Activated CD8-positive, alpha-beta memory T cell treated with anti-CD3 and anti-CD28 coated beads, Interleukin-2, amount 50 U/mL, for 24 hours (primary cell): ENCODE measurements at regions not wholly inside any gene's neighbourhood (a gene's known extent, or its start where the extent isn't known, plus 50 kb on each side); places are given as distances from the start of the nearest gene placed in this dataset.
"Not testable (repeated sequence)": the region's sequence is repeated elsewhere in the genome, so short reads cannot be mapped to it uniquely, and the experiment has no call there.

Experiments
- DNase-seq: peaks from one replicate; pipeline ENCODE4 v3.0.0-alpha.2; 2020; ENCODE audit errors: extremely low read depth

DNA sequence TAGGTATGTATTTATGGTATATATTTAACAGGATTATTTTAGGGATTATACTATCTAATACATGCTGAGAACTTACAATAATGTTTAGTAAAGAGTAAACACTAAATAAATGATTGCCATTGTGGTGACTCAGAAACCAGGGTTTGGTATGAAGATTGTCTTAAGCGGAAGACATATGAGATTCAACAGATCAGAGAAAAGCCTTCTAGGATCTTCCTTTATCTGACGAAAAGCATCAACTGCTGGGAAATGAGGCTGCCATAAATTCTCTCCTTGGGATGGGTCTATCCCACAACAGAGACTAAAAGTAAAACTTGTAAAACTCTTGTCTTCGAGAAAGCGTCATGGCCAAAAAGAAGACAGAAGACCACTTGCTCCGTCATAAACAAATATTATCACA lies 1352.2 kb upstream of the EPHA6 start:
- no peak for DNase-seq

DNA sequence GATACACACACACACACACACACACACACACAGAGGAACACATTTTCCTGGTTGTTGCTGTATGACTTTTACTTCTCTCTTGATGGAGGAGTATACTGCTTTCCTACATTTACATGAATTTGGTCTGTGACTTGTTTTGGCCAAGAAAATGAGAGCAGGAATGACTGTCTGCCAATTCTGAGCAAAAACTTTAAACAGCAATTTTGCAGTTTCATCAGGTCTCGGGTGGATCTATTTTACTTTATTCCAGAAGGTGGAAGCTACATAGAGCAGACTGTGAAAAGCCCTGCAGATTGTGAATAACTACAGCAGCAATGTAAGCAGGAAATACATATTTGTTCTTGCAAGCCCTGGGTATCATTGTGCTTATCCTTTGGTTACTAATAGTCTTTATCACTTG lies 1350.0 kb upstream of the EPHA6 start:
- DNase-seq = no peak

DNA sequence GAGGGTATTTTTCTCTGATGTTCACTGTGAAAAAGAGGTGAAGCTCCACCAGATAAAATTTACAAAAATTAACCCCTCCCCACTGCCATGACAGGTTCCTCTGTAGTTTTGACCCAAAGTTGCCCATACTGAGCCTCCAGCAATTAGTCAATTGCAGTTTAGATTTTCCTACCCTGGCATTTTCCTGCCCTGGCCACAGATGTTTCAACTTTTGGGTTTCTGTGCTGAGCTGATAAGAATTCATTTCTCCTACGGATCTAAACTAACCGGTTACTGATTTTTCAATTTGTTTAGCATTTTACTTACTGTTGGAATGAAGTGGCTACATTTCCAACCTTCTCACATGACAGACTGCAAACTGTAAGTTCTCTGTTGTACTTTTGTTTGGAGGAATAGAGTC lies 1346.1 kb upstream of the EPHA6 start:
- no peak for DNase-seq

DNA sequence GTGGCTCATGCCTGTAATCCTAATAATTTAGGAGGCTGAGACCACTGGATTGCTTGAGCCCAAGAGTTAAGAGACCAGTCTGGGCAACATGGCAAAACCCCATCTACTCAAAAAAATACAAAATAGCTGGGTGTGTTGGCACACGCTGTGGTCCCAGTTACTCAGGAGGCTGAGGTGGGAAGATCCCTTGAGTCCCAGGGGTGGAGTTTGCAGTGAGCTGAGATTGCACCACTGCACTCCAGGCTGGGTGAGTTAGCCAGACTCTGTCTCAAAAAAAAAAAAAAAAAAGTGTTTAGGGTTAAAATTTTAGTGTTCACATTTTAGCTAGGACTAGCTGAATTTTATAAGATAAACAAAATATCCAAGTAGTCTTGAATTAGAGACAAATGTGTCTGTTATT lies 1340.1 kb upstream of the EPHA6 start:
- DNase-seq = no peak

DNA sequence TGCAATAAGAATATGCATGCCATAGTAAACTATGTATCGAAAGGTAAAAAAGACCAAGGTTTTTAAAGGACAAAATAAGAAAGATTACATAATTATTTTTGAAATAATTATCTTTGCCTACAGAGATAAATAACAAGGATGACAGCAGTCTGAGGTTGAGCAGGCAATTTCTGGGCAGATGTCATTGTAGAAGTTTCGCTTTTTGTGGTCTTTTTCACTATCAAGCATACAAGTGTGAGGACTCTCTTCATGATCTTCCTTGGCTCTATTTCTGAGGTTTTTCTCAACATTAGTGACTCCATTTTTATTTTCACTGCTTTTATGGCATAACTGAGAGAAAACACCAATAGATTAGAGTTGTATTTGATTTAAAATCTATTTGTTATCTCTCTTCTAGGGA lies 1337.9 kb upstream of the EPHA6 start:
- DNase-seq = no peak

DNA sequence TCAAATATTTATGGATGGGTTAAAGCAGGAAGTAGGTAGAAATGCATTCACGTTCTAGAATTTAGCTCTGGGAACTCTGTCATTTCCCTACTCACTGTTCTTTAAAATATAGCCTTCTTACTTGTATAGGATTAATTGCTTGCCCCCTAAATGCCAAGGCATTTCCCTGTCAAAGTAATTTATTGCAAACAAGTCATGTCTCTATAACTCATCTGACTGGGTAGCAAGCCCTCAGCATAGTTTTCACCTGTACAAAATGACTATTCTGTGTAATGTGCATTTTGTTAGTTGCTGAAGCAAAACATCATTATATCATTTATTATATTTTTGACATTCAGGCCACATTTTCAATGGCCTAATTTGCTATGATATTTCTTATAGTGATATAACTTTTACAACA lies 1308.2 kb upstream of the EPHA6 start:
- DNase-seq = no peak

DNA sequence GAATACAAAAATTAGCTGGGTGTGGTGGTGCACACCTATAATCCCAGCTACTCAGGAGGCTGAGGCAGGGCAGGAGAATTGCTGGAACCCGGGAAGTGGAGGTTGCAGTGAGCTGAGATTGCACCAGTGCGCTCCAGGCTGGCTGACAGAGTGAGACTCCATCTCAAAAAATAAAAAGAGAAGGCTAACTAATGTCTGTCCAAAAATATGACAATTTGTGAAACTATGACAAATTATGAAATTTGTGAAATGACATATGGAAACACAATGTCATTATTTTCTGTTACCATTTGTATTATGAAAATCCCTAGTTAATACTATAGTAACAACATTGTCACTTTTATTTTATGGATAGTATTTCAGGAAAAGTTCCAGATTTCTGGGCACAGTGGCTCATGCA lies 1306.3 kb upstream of the EPHA6 start:
- no peak for DNase-seq

DNA sequence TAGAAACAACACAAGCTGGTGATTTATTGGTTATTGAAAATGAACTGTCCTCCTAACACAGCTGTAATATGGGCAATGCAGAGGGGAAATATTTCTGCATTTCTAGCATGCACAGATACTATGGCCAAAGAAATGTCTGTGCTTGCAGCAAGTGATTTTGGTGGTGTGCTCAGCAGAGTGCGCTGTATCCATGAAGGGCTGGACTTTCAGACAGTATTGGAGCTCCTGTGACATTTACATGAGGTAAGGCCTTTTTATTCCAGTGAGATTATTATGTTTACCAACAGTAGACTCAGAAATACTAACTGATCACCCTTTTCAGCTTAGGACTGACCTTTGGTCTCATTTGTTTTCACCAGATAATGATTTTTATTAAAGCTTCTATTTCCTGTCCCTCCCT lies 1302.6 kb upstream of the EPHA6 start:
- DNase-seq = no peak

DNA sequence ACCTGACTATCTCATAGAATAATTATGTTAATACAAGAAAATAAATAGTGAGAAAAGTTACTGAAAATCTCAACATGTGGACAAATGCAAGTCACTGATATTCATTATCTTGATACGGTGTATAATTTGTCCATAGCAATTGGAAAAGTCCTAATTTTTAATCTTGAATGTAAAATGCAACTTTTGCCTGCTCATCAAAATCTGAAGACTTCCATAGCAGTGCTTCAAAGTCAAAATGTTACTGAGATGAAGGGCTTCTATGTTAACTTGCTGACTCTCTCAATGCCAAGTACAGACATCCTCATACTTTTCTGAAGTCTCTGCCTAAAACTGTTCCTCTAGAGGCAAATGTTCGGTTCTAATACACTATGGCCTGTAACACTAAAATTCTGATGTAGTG lies 1300.1 kb upstream of the EPHA6 start:
- DNase-seq = no peak

DNA sequence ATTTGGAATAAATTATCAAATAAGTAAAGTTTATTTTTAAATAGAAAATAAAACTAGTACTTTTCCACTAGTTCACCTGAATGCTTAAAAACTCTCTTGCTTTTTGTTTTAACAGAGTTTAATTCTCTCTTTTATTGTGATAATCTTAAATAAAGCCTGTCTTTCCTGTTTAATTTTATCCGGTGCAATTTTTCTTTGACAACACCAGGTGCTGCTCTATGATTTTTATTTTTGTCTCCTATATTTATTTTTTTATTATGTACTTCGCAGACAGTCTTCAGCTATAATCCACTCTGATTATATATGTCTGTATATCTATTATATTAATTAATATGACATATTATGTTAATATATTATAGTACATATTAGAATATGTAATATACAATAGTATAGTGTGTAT lies 1293.0 kb upstream of the EPHA6 start:
- no peak for DNase-seq

DNA sequence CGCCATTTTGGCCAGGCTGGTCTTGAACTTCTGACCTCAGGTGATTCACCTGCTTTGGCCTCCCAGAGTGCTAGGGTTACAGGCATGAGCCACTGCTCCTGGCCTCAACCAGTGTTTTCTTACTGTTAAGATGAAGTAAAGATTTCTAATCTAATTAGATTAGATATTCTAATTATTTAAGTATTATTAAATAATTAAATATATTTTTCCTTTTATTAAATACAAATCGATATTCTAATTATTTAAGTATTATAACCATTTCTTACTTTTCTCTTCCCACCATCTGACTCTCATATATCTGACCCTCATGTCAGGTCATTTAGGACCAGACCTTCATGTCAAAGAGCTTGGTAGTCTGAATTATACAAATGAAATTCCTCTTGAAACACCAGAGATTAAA lies 1291.9 kb upstream of the EPHA6 start:
- no peak for DNase-seq

DNA sequence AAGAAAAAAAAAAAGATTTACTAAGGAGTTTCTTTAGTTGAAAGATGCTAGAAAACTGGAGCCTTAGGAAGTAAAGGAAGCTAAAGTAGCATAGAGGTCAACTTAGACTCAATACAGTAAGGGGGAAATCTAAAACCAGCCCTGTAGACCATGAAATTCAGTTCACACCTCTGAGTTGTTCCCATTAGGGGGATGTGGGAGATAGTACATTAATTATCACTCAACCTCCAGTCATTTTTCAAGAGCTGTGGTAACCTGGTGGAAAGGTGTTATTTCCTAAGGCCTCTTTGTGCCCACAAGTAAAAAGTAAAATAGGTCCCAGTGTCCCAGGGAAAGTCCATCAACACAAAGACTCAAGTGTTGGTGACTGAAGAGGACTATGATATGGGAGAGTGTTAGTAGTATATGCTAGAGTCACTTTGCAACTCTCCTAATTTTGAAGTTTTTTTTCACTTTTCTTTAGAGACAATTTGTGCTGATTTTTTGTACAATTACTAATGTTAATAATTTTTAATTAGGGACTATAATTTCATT lies 1274.4 kb upstream of the EPHA6 start:
- no peak for DNase-seq

DNA sequence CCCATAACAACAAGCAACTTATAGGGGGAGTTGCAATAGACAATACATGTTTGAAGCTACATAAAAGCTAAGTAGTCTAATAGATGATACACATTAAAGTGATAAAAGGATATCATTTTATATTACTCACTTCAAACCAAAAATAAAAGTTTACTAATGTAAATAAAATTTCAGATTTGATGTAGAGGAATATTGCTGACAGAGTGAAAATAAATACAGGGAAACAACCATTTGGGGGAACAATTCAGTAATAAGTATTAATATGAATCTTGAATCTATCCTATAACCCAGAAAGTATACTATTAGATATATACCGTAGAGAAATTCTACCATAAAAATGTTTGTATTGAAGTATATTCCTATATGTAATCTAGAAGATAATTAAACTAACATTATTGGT lies 1248.9 kb upstream of the EPHA6 start:
- DNase-seq = no peak

DNA sequence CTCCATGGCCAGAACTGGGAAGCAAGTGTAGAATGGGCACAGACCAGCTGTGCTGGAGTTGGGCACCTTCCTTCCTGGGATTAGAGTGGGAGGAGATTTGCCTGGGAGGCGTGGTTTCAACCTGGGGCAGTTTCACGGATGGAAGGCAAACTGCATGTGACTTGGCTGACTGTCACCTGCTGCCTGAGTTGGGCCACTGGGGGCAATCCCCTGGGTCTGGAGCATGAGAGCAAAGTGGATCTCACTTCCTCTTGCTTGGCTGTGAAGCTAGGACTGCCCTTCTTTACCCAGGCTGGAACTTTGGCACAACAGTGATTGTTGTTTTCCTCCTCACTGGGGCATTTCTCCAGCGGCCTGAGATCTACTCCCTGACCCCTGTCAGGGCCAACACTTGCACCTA lies 1247.0 kb upstream of the EPHA6 start:
- no peak for DNase-seq

DNA sequence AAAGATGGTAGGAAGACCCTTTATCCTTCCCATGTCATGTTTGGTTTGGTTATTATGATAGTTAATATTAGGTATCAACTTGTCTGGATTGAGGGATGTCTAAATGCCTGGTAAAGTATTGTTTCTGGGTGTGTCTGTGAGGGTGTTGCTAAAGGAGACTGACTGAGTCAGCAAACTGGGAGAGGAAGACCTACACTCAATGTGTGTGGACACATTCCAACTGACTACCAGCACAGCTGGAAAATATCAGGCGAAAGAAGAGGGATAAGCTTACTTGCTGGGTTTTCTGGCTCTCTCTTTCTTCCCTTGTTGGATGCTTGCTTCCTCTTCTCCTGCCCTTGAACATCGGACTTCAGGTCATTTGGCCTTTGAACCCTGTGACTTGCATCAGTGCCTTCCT lies 1227.6 kb upstream of the EPHA6 start:
- no peak for DNase-seq

DNA sequence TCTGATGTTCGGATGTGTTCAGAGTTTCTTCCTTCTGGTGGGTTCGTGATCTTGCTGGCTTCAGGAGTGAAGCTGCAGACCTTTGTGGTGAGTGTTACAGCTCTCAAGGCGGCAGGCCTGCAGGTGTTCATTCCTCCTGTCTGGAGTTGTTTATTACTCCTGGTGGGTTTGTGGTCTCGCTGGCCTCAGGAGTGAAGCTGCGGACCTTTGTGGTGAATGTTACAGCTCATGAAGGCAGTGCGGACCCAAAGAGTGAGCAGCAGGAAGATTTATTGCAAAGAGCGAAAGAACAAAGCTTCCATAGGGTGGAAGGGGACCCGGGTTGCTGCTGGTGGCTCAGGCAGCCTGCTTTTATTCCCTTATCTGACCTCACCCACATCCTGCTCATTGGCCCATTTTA lies 1226.8 kb upstream of the EPHA6 start:
- not testable (repeated sequence) for DNase-seq

DNA sequence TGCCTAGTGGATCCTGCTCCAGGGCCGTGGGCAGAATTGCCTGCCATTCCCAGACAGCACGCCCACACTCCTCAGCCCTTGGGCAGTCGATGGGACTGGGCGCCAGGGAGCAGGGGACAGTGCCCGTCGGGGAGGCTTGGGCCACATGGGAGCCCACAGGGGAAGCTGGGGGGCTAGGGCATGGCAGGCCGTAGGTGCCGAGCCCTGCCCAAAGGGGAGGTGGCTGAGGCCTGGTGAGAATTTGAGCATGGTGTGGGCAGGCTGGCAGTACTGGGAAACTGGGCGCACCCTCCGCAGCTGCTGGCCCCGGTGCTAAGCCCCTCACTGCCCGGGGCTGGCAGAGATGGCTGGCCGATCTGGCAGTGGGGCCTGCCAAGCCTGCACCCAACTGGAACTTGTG lies 1225.9 kb upstream of the EPHA6 start:
- no peak for DNase-seq

DNA sequence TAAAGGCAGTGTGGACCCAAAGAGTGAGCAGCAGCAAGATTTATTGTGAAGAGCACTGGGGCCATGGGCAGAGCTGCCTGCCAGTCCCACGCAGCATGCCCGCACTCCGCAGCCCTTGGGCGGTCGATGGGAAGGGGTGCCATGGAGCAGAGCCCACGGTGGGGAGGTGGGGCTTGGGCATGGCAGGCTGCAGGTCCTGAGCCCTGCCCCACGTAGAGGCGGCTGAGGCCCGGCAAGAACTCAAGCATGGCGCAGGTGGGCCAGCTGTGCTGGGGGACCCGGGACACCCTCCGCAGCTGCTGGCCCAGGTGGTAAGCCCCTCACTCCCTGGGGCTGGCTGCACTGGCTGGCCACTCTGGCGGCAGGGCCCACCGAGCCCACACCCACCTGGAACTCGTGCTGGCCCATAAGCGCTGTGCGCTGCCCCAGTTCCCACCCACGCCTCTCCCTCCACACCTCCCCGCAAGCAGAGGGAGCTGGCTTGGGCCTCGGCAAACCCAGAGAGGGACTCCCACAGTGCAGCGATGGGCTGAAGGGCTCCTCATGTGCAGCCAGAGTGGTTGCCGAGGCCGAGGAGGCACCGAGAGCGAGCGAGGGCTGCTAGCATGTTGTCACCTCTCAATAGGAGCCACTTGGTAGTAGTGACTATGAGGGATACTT lies 1218.8 kb upstream of the EPHA6 start:
- DNase-seq = no peak

DNA sequence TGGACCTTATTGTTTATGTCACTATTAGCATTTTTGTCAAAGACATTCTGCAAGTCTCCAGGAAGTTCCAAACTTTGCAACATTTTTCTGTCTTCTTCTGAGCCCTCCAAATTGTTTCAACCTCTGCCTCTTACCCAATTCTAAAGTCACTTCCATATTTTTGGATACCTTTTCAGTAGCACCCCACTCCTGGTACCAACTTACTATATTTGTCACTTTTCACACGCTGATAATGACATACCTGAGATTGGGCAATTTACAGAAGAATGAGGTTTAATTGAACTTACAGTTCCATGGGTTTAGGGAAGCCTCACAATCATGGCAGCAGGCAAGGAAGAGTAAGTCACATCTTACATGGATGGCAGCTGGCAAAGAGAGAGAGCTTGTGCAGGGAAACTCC lies 1206.5 kb upstream of the EPHA6 start:
- DNase-seq = no peak

DNA sequence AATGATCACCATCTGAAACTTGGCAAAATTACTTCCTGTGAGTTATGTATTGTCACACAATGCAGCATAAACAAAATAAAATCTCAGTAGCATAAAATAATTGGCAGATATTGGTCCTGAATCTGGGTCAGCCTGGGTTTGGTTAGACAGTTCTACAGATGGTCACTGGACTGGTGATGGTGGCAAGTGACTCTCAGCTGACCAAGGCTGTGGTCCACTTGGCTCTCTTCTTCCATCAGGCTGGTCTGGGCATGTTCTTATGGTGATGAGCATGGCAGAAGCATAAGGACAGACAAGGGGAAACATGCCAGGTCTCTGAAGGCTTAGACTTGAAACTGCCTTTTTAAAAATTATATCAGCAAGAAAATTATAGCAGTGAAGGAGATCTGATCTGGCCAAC lies 1205.0 kb upstream of the EPHA6 start:
- no peak for DNase-seq

DNA sequence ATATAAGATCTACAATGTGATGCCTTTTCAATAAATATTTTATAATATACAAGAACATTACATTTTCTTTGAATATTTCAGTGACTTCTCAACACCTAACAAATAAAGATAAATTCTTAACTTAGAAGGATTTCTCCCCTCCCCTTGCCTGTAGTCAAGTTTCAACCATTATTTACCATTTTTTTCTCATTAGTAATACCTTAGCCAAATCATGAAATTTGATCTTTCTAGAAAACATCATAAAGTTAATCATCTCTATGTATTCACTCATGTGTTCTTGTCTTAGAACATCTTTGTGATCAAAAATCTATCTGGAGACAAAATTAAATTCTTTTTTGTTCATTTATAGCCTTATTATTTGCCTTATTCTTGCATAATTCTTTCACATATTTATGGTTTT lies 1201.8 kb upstream of the EPHA6 start:
- DNase-seq = no peak

DNA sequence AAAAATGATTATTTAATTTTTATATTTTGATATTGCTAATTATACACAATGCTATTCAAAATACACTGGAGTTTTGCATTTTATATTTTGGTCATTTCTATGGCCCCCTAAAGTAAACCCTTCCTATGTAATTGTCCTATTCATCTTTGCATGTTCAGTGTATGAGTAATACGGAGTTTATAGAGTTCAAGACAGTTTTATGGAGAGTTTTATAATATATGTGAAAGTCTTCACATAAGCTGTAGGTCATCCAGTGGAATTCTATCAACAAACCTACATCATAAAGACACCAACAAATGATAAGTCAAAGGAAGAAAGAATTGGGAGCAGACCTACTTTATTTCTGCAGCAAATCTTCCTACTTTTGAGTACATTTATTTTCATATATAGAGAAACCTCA lies 1200.4 kb upstream of the EPHA6 start:
- DNase-seq = no peak

DNA sequence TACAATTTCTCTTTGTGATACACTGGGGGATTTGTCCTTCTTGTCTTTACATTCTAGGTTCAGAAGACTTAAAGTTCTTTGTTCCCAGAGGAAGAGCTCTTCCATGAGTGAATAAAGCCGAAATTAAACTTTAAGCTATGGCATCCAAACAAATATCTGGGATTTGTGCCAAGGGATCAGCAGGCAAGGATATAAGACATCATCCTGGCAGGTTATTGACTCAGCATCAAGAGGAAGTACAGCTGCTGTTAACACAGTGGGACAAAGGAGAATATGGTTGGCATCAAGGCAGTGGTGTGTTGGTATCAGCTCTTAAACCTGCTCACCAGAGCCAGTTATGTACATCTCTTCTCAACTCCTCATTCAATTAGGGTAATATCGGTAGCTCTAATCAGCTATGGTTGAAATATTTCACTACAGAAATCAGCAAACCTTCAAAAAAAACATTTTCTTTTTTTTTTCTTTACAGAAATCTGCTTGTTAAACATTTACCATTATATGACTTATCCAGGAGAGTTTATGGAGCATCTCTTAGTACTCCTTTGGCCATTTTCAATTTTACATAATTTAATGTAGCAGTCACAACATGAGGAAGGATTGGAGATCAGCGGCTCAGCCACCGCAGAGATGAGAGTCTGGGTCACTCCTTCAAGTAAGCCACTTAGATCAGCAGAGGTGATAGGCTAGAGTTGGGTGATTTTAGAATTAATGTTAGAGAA lies 1198.6 kb upstream of the EPHA6 start:
- DNase-seq = no peak

DNA sequence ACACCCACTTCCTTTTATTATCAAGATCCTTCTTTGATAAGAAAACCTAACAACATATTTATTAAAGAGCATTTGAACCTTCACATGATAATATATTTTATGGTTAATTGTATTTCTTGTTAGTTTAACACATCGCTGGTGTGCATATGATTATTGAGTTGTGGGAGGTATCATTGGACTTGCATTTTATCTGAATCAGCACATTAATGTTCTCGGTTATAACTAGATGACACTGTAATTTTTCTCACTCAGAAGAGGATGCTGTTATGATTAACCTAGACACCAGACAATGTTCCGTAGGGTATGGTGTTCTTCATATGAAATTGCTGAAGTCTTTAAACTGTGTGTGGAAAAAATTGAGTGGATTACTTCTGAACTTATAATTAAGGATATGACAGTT lies 1188.3 kb upstream of the EPHA6 start:
- DNase-seq = no peak
